GM19035 (cell line): ENCODE measurements at regions not wholly inside any gene's neighbourhood (a gene's known extent, or its start where the extent isn't known, plus 50 kb on each side); places are given as distances from the start of the nearest gene placed in this dataset.
"Not testable (repeated sequence)": the region's sequence is repeated elsewhere in the genome, so short reads cannot be mapped to it uniquely, and the experiment has no call there.

Experiments
- ATAC-seq: cut with Tn5 transposase; IDR thresholded peaks from one replicate; pipeline ENCODE4 v1.9.1; 2021; ENCODE audit not compliant: unreplicated experiment

DNA sequence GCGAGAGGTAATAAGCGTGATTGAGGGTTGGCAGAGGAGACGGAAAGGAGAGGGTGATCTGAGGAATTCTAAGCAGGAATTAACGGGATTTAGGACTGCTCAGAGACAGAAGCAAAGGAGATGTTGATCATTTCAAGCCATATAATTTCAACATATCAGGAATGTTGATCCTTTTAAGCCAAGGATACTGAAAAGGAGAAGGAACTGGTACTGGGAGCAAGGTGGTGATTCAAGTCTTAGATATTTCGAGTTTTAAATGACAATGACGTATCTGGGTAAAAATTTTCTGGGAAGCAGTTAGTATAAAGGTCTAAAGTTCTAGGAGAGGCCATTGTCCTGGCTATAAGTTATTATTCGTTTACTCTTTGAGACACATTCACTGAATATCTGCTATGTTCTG lies 91.3 kb upstream of the OGFRL1 start:
- no peak for ATAC-seq

DNA sequence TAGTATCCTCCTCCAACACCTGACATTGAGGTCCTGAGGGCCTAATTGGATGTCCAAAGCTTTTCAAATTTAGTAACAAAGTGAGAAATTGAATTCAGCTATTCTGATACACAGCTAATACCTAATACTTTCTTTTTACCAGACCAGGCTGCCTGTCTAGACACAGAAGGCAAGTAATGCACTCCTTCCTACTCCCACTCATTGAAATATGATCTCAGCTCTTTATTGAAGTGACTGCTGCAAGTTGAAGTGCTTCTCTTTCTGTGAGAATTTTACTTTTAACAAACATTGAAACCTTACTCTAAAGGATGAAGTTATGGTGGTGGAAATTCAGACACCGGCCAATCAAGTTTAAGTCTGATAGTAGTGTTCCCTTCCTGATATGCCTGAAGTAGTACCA lies 90.8 kb upstream of the OGFRL1 start:
- no peak for ATAC-seq

DNA sequence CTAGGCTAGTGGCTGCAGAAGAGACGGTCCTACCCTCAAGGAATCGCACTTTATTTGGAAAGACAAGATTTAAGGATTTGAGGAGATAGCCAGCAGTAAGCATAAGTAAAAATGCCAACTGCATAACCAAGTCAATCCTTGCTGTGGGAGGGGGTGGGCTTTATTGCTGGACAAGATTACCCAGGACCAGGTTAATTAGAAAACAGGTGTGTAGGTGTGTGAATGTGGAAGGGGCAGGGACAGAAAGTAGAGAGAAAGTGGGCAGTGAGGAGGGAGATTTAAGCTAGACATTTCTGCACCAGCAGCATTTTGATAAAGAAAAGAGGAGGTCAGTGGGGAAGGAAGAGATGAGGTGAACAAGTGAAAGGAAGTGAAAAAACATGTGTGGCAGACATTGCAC lies 89.7 kb upstream of the OGFRL1 start:
- no peak for ATAC-seq

DNA sequence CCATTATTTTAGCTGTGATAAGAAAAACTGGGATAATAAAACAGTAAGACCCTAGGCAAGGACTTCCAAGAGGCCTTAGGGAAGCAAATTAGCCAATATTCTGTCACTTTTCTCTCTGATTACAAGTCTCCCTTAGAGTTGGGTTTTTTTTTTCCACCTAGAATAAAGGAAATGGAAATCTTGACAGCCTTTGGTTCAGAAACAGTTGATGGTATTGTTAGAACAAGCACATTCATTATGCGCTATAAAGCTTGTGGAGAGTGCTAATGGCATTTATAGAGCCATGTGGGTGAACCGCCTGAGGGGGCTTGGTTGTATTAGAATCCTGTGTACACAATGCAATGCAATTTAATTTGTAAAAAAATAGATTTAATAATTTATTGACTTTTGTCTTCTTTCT lies 88.9 kb upstream of the OGFRL1 start:
- ATAC-seq = no peak

DNA sequence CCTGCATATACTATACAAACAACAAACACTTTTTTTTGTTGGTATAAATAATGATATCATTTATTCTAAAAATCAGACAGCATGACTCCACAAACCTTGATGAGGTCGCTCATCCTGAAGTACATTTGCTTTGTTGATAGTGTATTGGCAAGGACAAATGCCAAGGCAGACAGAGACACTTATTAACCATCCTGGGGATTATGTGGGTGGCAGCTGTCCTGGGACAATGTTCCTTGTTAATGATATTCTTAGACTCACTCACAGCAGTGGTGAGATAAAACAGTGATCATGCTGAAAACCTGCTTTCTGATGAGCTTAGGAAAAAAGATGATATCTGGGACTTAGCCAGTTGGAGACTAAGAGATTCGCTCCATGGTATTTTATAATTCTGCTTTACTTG lies 85.4 kb upstream of the OGFRL1 start:
- no peak for ATAC-seq

DNA sequence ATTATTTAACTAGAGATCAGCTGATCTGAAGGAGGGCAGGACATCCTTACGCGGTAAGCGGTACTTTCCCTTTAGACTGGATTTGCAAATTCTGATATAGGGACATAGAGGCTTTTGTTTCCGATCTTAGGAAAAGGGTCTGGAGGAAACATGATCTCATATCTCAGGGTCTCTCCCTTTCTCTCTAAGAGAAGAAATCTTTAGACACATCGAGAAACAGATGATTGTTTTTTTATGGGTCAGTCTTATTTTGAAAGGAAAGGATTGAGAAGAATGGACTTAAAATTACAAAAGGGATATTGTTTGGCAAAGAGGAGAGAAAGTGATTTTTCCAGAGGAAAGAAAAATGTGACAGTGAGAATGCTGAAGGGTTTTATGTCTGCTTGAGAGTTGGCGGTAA lies 83.9 kb upstream of the OGFRL1 start:
- ATAC-seq = no peak

DNA sequence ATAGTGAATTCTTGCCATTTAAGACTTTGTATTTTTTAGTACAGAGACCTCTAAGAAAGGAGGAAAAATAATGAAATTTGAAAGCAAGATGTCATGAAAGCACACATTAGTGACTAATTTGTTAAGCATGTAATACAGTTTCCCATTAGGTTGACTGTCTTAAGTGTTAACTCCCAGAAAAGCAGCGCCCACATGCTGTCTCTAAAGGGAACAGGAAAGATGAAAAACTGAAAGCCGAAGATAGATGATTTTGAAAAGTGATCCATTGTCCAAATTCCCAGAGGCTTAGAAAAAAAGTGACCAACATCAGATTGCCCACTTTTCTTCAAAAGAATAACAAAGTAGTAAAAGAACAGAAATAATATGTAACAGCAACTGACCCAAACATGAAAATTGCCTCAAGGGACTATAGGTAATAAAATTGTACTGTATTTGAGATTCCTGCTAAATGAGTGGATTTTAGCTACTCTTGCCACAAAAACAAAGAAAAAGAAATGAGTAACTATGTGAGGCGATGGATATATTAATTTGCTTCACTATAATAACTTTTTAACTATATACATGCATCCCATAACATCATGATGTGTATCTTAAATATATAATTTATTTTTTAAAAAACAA lies 83.2 kb upstream of the OGFRL1 start:
- no peak for ATAC-seq

DNA sequence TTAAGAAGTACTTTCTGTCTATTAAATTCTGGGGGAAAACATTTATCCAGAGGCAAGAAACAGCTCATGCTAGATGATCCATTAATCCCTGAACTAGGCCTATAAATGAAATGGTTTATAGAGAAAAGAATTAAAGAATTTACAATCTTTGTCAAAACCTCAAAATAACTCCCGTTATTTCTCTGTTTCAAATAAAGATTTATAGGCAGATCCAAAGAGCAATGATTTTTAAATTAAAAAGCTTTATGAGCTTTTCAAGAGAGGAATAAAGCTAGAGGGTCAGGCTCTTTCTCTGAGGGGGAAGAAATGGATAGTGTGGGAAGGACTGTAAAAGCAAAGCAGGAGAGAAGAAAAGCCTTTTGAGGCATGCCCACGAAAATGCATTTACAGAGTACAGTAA lies 82.5 kb upstream of the OGFRL1 start:
- no peak for ATAC-seq

DNA sequence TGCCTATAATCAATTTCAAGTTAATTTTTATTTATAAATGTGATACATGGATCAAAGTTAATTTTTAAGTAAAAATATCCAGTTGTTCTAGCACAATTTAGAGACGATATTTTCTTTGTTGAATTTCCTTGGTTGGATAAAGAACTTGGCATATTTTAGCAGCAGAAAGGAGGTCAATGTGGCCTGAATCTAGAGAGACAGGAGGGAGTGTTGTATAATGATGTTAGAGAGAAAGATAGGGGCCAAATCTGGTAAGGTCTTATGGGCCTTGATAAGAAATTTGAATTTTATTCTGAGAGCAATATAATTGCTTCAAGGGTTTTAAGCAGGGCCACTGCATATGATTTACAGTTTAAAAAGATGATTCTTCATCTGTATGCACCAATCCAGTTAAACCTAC lies 79.4 kb upstream of the OGFRL1 start:
- no peak for ATAC-seq

DNA sequence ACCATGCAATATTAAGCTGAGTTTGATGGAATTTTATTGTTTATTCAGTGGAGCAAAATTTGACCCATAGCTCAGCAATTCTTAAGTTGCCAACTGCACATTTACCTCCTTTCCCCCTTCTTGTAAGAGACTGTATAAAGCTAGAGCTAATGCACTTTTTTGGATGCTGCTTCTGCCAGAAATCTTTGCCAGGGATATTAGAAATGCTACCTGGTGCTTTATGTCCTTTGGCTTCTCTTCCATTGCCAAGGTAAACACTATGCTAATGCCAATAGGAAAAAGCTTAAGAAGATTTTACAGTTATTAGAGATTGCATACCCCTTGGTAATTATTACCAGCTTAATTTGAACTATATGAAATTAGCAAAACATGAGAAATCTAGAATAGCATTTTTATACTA lies 79.0 kb upstream of the OGFRL1 start:
- no peak for ATAC-seq

DNA sequence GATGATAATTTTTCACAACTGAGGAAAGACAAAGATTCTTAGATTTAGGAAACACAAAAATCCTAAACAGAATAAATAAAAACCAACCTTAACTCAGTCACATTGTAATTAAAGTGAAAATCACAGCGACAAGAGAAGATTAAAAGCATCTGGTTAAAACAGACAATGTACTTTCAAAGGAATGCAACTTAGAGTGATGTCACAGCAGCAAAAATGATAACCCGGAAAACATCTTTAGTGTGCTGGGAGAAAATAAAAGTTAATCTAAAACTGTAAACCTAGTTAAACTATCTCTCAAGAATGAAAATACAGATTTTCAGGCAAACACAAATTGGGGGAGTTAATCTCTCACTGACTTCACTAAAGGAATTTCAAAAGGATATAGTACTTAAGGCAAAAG lies 76.8 kb upstream of the OGFRL1 start:
- ATAC-seq = no peak

DNA sequence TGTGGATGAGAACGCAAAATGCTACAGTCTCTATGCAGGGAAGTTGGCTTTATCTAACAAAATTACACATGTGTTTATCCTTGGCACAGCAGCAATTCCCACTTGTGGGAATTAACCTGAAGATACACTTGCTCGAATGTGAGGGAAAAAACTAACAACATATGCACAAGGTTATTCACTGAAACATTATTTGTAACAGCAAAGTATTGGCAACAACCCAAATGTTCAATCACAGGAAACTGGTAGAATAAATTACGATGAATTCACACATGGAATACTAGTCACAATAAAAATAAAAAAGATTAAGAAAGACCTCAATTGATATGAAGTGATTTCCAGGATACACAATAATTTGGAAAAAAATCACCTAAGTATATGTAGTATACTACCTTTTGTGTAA lies 68.1 kb upstream of the OGFRL1 start:
- no peak for ATAC-seq

DNA sequence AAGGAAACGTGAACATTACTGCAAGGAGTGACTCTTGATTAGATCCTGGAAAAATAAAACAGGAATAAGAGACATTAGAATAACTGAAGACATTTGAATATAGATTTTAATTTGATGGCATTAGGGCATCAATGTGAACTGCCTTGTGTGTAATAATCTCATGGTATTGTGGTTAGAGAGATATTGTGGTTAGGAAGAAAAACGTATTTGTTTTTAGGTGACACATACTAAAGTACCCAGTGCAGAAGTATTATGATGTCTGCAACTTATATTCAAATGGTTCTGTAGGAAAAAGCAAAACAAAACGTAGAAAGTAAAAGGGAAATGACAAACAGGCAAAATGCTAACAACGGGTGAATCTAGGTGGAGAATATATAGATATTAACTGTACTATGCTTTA lies 65.9 kb upstream of the OGFRL1 start:
- no peak for ATAC-seq

DNA sequence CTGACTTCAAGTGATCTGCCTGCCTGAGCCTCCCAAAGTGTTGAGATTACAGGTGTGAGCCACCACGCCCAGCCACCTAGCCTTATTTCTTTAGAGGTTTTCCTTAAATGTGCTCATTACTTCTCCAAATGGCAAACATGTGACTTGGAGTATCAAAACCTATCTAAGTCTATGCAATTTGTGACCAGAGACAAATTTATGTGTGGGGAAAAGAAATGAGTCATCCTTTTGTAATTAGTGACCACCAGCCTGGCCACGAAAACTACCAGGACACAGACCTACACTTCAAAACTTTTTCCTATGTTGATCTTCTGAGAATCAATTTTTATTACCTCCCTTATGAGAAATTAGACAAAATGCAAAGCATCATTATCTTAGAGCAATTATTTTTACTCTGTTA lies 64.6 kb upstream of the OGFRL1 start:
- no peak for ATAC-seq

DNA sequence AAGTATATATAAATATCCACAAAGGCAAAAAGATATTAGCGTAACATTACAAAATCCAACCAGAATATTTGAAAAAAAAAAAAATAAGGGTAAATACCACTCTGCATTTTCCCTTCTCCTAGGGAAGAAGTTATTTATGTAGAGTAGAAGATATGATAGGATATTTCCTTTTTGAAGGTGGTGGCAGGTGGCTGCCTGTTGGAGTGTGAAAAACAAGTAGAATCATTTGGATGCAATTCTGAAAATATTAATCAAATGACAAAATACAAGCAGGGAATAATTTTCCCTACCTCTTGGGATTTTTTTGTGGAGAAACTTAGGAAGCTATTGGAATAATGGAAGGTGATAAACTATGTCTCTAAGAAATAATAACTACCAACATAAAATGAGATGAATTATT lies 62.5 kb upstream of the OGFRL1 start:
- ATAC-seq = no peak

DNA sequence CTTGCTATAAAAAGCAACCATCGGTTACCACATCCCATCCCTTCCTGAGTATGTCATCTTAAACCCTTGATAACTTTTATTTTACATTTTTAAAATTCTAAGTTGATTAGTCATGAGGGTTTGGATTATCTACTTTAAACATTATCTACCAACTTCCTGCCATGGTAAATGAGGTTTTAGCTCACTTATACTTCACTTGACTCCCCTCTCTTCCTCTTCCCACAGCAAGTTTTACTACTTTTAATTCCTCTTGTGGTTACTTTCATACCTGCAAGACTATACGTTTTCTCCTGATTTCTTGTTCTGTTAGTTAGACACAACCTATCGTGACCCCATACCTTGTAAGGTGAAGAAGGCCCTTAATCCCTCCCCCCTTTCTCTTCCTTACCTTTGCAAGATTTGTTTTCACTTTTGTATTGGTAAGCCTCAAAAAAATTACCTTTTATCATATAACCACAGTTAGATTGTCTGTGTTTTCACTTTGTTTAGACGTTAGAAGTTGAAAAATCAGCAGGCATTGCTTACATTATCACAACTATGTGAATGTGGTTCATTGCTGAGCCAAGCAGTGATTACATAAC lies 60.1 kb upstream of the OGFRL1 start:
- ATAC-seq = no peak

DNA sequence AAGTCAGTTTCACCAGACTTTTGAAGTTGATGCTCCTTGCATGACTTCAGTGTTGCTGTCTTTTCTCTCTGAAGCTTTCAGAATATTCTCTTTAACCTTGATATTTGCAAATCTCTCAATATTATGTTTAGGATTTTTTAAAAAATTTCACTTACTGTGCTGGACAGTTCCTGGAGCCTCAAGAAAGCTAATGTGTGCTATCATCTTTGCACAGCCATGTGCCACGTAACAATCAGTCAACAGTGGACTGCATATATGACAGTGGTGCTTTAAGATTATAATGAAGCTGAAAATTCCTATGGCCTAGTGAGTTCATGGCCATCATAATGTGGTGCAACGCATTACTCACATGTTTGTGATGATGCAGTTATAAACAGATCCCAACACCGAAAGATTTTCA lies 59.1 kb upstream of the OGFRL1 start:
- no peak for ATAC-seq

DNA sequence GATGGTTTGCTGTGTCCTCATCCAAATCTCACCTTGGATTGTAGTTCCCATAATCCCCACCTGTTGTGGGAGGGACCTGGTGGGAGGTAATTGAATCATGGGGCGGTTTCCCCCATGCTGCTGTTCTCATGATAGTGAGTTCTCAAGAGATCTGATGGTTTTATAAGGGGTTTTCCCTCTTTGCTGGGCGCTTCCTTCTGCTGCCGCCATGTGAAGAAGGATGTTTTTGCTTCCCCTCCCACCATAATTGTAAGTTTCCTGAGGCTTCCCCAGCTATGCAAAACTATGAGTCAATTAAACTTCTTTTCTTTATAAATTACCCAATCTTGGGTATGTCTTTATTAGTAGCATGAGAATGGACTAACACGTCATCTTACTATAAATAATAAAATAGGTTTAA lies 55.7 kb upstream of the OGFRL1 start:
- not testable (repeated sequence) for ATAC-seq

DNA sequence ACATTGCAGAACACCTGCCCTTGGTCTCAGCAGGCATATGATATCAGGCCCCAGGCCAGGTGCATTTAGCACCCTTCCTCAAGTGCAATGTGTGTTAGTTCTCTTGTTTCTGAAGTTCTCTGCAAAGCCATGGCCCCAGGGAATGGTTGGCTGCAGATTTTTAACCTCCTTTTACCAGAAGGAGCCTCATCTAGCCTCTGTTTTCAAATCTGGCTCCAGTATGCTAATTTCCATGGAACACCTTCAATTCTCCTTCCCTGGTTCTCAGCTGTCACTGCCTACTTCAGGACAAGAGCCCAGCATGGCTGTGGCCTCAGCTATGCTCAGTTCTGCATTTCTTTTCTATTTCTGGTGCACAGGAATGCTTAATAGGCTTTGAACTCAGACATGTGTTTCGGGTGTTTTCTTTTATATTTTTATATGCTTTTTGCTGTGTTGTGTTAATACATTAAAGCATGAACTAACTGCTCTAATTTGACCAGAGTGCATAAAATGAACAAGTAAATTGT lies 51.6 kb upstream of the OGFRL1 start:
- ATAC-seq = no peak

DNA sequence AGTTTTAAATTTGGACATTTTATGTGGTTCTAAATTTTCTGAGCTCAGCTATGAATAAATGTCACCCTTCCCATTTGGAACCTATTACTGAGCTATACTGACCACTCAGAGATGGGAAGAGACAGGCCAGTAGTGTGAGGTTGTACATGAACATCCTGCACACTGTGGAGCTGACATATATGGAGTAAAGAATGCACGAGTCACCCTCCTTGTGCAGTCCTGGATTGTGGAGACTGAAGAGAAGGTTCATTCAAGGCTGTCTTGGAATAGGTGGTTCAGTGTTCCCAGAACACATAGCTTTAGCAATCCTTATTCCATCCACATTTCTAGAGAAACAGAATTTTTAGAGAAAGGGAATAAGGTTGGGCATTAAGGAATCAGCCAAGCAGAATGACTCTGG lies 50.3 kb upstream of the OGFRL1 start:
- no peak for ATAC-seq
